Osteoblast (primary cell): ENCODE measurements at regions not wholly inside any gene's neighbourhood (a gene's known extent, or its start where the extent isn't known, plus 50 kb on each side); places are given as distances from the start of the nearest gene placed in this dataset.

Experiments
- DNase-seq: peaks from one replicate; pipeline ENCODE4 v3.0.0; 2011; ENCODE audit warnings: low spot score, mixed read lengths; ENCODE audit not compliant: insufficient read length; ENCODE audit errors: missing footprints
- H2AFZ ChIP-seq: 2 replicates; pipeline ENCODE4 v1.6.0; 2011; ENCODE audit warnings: mild to moderate bottlenecking, low read length
- H3K27ac ChIP-seq: 2 replicates; pipeline ENCODE4 v1.5.1; 2011; ENCODE audit warnings: mild to moderate bottlenecking, low read depth, low read length, moderate library complexity
- H3K27me3 ChIP-seq: 2 replicates; pipeline ENCODE4 v1.6.0; 2012; ENCODE audit warnings: mild to moderate bottlenecking, control low read depth, inconsistent platforms, low read length, moderate library complexity; ENCODE audit not compliant: insufficient read depth
- H3K36me3 ChIP-seq: 2 replicates; pipeline ENCODE4 v1.5.1; 2011; ENCODE audit warnings: mild to moderate bottlenecking, low read length, control low read depth, moderate library complexity; ENCODE audit not compliant: insufficient read depth
- H3K4me1 ChIP-seq: 2 replicates; pipeline ENCODE4 v1.5.1; 2011; ENCODE audit warnings: mild to moderate bottlenecking, low read length, control low read depth, moderate library complexity; ENCODE audit not compliant: insufficient read depth
- H3K4me2 ChIP-seq: 2 replicates; pipeline ENCODE4 v1.6.0; 2011; ENCODE audit warnings: mild to moderate bottlenecking, low read length; ENCODE audit not compliant: insufficient read depth
- H3K4me3 ChIP-seq: fragments of 200-600 bp; sonication (generic); 3 replicates; pipeline ENCODE4 v1.5.1; 2012; ENCODE audit warnings: mild to moderate bottlenecking, low read length, inconsistent platforms; ENCODE audit not compliant: insufficient read depth
- H3K79me2 ChIP-seq: 2 replicates; pipeline ENCODE4 v1.6.0; 2012; ENCODE audit warnings: mild to moderate bottlenecking, low read length, control low read depth, inconsistent platforms; ENCODE audit not compliant: insufficient read depth
- H3K9me3 ChIP-seq: 2 replicates; pipeline ENCODE4 v1.5.1; 2011; ENCODE audit warnings: low read depth, low read length, control low read depth
- H4K20me1 ChIP-seq: 2 replicates; pipeline ENCODE4 v1.6.0; 2012; ENCODE audit warnings: mild to moderate bottlenecking, low read length, control low read depth; ENCODE audit not compliant: insufficient read depth
- TF ChIP-seq, protein P1 (sequence below): IDR thresholded peaks from 2 replicates; pipeline ENCODE4 v1.5.1; 2011; ENCODE audit warnings: mild to moderate bottlenecking, low read depth, low read length, moderate library complexity; ENCODE audit errors: extremely low read depth

DNA sequence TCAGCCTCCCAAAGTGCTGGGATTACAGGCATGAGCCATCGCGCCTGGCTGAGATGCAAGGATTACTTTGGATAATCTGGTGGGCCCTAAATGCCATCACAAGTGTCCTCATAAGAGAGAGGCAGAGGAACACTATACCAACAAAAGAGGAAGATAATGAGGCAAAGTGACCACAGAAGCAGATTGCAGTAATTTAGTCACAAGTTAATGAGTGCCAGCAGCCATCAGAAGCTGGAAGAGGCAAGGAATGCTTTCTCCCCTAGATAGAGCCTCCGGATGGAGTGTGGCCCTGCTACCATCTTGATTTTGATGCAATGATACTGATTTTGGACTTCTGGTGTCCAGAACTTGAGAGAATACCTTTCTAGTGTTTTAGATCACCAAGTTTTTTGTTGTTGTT lies 122.3 kb downstream of the SPATA31D1 start:
- Histone ChIP-seq H3K27ac (no peak overlapping the region), H3K9me3 (no peaks in the 10 kb centered on the region), H2AFZ (no peak overlapping the region)

DNA sequence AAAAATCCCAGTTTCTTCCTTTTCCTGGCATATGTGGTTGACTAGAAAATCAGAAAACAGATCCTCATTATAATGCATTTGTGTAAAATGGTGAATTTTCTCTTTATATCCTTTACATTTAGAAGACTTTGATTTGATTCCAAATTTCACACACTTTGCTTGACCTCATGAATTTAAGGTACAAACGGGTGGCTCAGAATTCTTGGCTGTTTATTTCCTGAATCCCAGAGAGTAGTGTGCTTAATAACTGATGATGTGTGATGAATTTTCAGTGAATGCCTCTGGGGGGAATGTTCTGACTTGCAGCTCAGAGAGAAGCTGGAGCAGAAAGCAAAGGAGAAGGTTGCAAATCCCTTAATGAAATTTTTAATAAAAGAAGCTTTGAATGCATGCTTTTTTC lies 126.8 kb downstream of the SPATA31D1 start:
- TF ChIP-seq, protein P1, sequence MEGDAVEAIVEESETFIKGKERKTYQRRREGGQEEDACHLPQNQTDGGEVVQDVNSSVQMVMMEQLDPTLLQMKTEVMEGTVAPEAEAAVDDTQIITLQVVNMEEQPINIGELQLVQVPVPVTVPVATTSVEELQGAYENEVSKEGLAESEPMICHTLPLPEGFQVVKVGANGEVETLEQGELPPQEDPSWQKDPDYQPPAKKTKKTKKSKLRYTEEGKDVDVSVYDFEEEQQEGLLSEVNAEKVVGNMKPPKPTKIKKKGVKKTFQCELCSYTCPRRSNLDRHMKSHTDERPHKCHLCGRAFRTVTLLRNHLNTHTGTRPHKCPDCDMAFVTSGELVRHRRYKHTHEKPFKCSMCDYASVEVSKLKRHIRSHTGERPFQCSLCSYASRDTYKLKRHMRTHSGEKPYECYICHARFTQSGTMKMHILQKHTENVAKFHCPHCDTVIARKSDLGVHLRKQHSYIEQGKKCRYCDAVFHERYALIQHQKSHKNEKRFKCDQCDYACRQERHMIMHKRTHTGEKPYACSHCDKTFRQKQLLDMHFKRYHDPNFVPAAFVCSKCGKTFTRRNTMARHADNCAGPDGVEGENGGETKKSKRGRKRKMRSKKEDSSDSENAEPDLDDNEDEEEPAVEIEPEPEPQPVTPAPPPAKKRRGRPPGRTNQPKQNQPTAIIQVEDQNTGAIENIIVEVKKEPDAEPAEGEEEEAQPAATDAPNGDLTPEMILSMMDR: no peak
- Histone ChIP-seq H2AFZ (no peak overlapping the region), H3K27ac (no peak overlapping the region), H3K36me3 (no peaks in the 10 kb centered on the region), H3K9me3 (no peaks in the 10 kb centered on the region), H3K4me1 (no peaks in the 10 kb centered on the region), H3K27me3 (no peaks in the 10 kb centered on the region), H3K4me3 (no peak overlapping the region), H4K20me1 (no peaks in the 10 kb centered on the region), H3K79me2 (no peaks in the 10 kb centered on the region), H3K4me2 (no peak overlapping the region)
- no peak for DNase-seq

More for the DNA sequence above, 122.3 kb downstream of the SPATA31D1 start:
- H3K4me1 ChIP-seq: no peaks in the 10 kb centered on the region
- no peaks in the 10 kb centered on the region for H3K79me2 ChIP-seq
- H3K4me2 ChIP-seq: no peak overlapping the region
- no peak overlapping the region for H3K4me3 ChIP-seq
- TF ChIP-seq, protein P1: no peak
- H3K36me3 ChIP-seq: no peaks in the 10 kb centered on the region
- H4K20me1 ChIP-seq: no peaks in the 10 kb centered on the region
- H3K27me3 ChIP-seq: no peaks in the 10 kb centered on the region
- no peak for DNase-seq

DNA sequence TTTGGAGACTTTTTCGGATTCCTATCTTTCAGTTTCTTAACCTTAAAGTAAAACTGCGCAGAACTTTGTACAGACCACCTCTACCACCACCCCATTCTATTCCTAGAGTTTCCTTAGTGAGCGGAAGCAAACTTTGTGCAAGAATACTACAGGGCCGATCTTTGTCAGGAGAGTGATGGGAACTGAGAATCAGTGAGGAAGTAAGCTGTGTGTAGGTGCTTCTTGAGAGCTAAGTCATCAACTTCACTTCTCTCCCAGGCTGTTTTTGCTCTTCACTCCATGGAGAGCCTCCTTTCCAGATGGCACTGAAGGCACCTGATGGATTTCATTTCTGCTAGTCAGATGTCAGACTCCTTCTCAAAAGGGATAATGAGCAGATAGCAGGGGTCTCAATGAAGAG lies 127.3 kb downstream of the SPATA31D1 start:
- TF ChIP-seq, protein P1: no peak
- H3K36me3 ChIP-seq: no peaks in the 10 kb centered on the region
- H4K20me1 ChIP-seq: no peaks in the 10 kb centered on the region

DNA sequence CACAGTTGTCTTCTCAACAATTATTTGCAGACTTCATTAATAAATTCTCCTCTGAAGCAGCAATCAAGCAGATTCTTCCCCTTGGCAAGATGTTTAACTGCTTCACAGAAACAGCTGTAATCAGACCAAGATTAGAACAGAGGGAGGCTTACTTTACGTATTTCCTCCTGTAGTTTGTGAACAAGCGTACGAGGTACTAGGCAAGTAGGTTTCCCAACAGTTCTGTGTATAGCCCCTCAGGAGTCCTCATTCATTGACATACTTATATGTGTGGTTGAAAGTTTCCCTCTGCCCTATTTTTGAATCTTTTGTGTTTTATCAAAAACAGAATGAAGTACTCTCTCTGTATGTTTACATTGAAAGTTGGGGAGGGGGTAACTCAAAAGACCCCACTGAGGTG lies 128.0 kb downstream of the SPATA31D1 start:
- H4K20me1 ChIP-seq: no peaks in the 10 kb centered on the region
- no peaks in the 10 kb centered on the region for H3K9me3 ChIP-seq
- no peak overlapping the region for H3K27ac ChIP-seq
- H3K4me3 ChIP-seq: no peak overlapping the region
- H3K4me1 ChIP-seq: no peaks in the 10 kb centered on the region
- DNase-seq: no peak
- H3K79me2 ChIP-seq: no peaks in the 10 kb centered on the region
- no peaks in the 10 kb centered on the region for H3K27me3 ChIP-seq
- no peaks in the 10 kb centered on the region for H3K36me3 ChIP-seq
- TF ChIP-seq, protein P1: no peak
- H3K4me2 ChIP-seq: no peak overlapping the region
- no peak overlapping the region for H2AFZ ChIP-seq

More for the DNA sequence above, 127.3 kb downstream of the SPATA31D1 start:
- no peak for DNase-seq
- no peaks in the 10 kb centered on the region for H3K79me2 ChIP-seq
- H3K27me3 ChIP-seq: no peaks in the 10 kb centered on the region
- H3K4me3 ChIP-seq: no peak overlapping the region
- no peak overlapping the region for H3K27ac ChIP-seq
- no peaks in the 10 kb centered on the region for H3K9me3 ChIP-seq
- no peaks in the 10 kb centered on the region for H3K4me1 ChIP-seq
- no peak overlapping the region for H3K4me2 ChIP-seq
- H2AFZ ChIP-seq: no peak overlapping the region
